Endothelial cell of umbilical vein (primary cell): ENCODE measurements at regions not wholly inside any gene's neighbourhood (a gene's known extent, or its start where the extent isn't known, plus 50 kb on each side); places are given as distances from the start of the nearest gene placed in this dataset.

Experiments used
- BruUV-seq: library from RNA; stranded (reverse); fragments of 400-500 nt; replicated peaks from 2 replicates; lab custom pipeline; 2021; lab: Mats Ljungman, UMichigan
- CTCF ChIA-PET: fragments of 300-600, 350-600 bp; sonication (Branson Sonifier 250); formaldehyde crosslinking; loops from one replicate; lab custom pipeline; 2021; ENCODE audit warnings: antibody characterized with exemption, inconsistent platforms; lab: Charles Lee
- POLR2A ChIA-PET: fragments of 300-600, 350-600 bp; sonication (Branson Sonifier 250); formaldehyde crosslinking; loops from one replicate; lab custom pipeline; 2021; ENCODE audit warnings: antibody characterized with exemption, inconsistent platforms; lab: Charles Lee
- DNase-seq: peaks from one replicate; pipeline ENCODE4 v3.0.0-alpha.2; 2011; ENCODE audit warnings: low read depth, low spot score
- FAIRE-seq: peaks from 2 replicates; lab custom pipeline; 2011; peaks lifted over from hg19 to GRCh38; lab: Jason Lieb, UNC
- H2AFZ ChIP-seq: 2 replicates; pipeline ENCODE4 v1.6.0; 2012; ENCODE audit warnings: low read depth, low read length, control low read depth, inconsistent platforms
- H3K27ac ChIP-seq: 2 replicates; pipeline ENCODE4 v1.5.1; 2011; ENCODE audit warnings: low read depth, mild to moderate bottlenecking, control low read depth, low read length, moderate library complexity; ENCODE audit not compliant: insufficient read depth
- H3K27me3 ChIP-seq, 2 experiments: 2 replicates each; pipeline versions ENCODE4 v1.6.0 to v1.6.1; 2011; ENCODE audit warnings: low read length in 2 of 2, mixed read lengths in 1 of 2; ENCODE audit not compliant: control insufficient read depth in 2 of 2, insufficient read depth in 2 of 2
- H3K36me3 ChIP-seq, 2 experiments: 2 replicates in 1 of 2; 3 replicates in 1 of 2; pipeline ENCODE4 v1.5.1; 2011; ENCODE audit warnings: low read length in 2 of 2, mild to moderate bottlenecking in 1 of 2, moderate library complexity in 1 of 2; ENCODE audit not compliant: control insufficient read depth in 2 of 2, insufficient read depth in 2 of 2; ENCODE audit errors: extremely low read depth in 1 of 2
- H3K4me1 ChIP-seq: 3 replicates; pipeline ENCODE4 v1.5.1; 2011; ENCODE audit warnings: mild to moderate bottlenecking, low read length; ENCODE audit not compliant: control insufficient read depth, insufficient read depth; ENCODE audit errors: extremely low read depth
- H3K4me2 ChIP-seq: 2 replicates; pipeline ENCODE4 v1.6.1; 2011; ENCODE audit warnings: low read length, control low read depth, mixed read lengths; ENCODE audit not compliant: insufficient read depth
- H3K4me3 ChIP-seq, 3 experiments: fragments of 200-600 bp in 1 of 3; sonication (generic), shearing (Covaris generic) in 1 of 3; replicated peaks in 1 of 3; 2 replicates each; pipeline ENCODE4 v1.5.1; 2011 to 2016; ENCODE audit warnings: control low read depth in 3 of 3, low read length in 3 of 3, mild to moderate bottlenecking in 2 of 3, inconsistent platforms in 1 of 3, low read depth in 1 of 3, moderate library complexity in 1 of 3; ENCODE audit not compliant: insufficient read depth in 1 of 3
- H3K79me2 ChIP-seq: 2 replicates; pipeline ENCODE4 v1.6.0; 2012; ENCODE audit warnings: low read length, inconsistent platforms; ENCODE audit not compliant: control insufficient read depth, insufficient read depth
- H3K9ac ChIP-seq: replicated peaks from 2 replicates; pipeline ENCODE3; 2011; ENCODE audit warnings: low read length, control low read depth; ENCODE audit not compliant: insufficient read depth; ENCODE audit errors: extremely low read depth
- H3K9me1 ChIP-seq: replicated peaks from 3 replicates; pipeline ENCODE4 v1.6.0; 2011; ENCODE audit warnings: mild to moderate bottlenecking, low read length; ENCODE audit not compliant: control insufficient read depth, insufficient read depth; ENCODE audit errors: extremely low read depth
- H3K9me3 ChIP-seq: replicated peaks from 2 replicates; pipeline ENCODE4 v1.5.1; 2012; ENCODE audit warnings: low read length, inconsistent platforms; ENCODE audit not compliant: control insufficient read depth, insufficient read depth
- H4K20me1 ChIP-seq: replicated peaks from 2 replicates; pipeline ENCODE3; 2011; ENCODE audit warnings: mild to moderate bottlenecking, low read length; ENCODE audit not compliant: control insufficient read depth, insufficient read depth; ENCODE audit errors: extremely low read depth
- CTCF ChIP-seq, 2 donors: IDR thresholded peaks; 1 replicate in 1 of 2; 2 replicates in 1 of 2; pipeline ENCODE4 v1.5.1; 2011; ENCODE audit warnings: low read length in 2 of 2, mild to moderate bottlenecking in 2 of 2, moderate library complexity in 2 of 2, control low read depth in 1 of 2, inconsistent platforms in 1 of 2, low read depth in 1 of 2; ENCODE audit not compliant: insufficient read depth in 1 of 2; ENCODE audit errors: extremely low read depth in 1 of 2
- EZH2 ChIP-seq: IDR thresholded peaks from 2 replicates; pipeline ENCODE4 v1.6.1; 2012; ENCODE audit warnings: borderline replicate concordance, low read depth, mild to moderate bottlenecking, moderate library complexity, low read length, inconsistent platforms; ENCODE audit not compliant: severe bottlenecking
- GATA2 ChIP-seq: IDR thresholded peaks from 2 replicates; pipeline ENCODE4 v1.7.0; 2011; ENCODE audit warnings: low read depth, mild to moderate bottlenecking, moderate library complexity, mixed read lengths, low read length; ENCODE audit not compliant: insufficient read length, insufficient read depth
- JUN ChIP-seq: IDR thresholded peaks from 2 replicates; pipeline ENCODE4 v1.6.1; 2011; ENCODE audit warnings: borderline replicate concordance, low read depth; ENCODE audit not compliant: insufficient read length, insufficient read depth
- MYC ChIP-seq: IDR thresholded peaks from one replicate; pipeline ENCODE4 v1.6.1; 2011; ENCODE audit warnings: mild to moderate bottlenecking, low read depth, low read length
- POLR2AphosphoS5 ChIP-seq: IDR thresholded peaks from 2 replicates; pipeline ENCODE4 v1.6.1; 2012; ENCODE audit warnings: low read depth, mild to moderate bottlenecking, control low read depth, low read length, moderate library complexity; ENCODE audit not compliant: insufficient read depth
- dilution Hi-C: fragments of 300-500 bp; cut with MboI; formaldehyde crosslinking; loops from one replicate; pipeline ENCODE4 v1.15.0; 2019; ENCODE audit warnings: low sequenced_read_pairs; ENCODE audit not compliant: extremely low pct_ligation_motif_present
- intact Hi-C: fragments of 100-400 bp; cut with micrococcal nuclease; formaldehyde crosslinking; loops from one replicate; pipeline ENCODE4 v1.10.0; 2022

GRCh38 chr5:52041842-52042241 is 658.6 kb downstream of the ISL1 start:
- CTCF ChIA-PET, result no interaction called here
- Histone ChIP-seq H3K9ac (no peak overlapping the region), H3K27ac (no peak overlapping the region), H2AFZ (no peak overlapping the region), H3K9me1 (no peaks in the 10 kb centered on the region), H3K36me3 (no peaks in the 10 kb centered on the region), H3K4me1 (no peaks in the 10 kb centered on the region), H3K4me3 (no peak overlapping the region), H3K27me3 (no peaks in the 10 kb centered on the region), H3K79me2 (no peaks in the 10 kb centered on the region), H3K9me3 (no peaks in the 10 kb centered on the region), H3K4me2 (no peak overlapping the region), H4K20me1 (no peaks in the 10 kb centered on the region)
- DNase-seq, result no peak
- intact Hi-C loops, result no loop called here
- POLR2A ChIA-PET, result no interaction called here
- FAIRE-seq, result no peak
- TF ChIP-seq EZH2 (no peak), JUN (no peak), CTCF (IDR thresholded peaks at IDR 0.05; ENCODE audit: extremely low read depth in 1 of 2, insufficient read depth in 1 of 2, low read depth in 1 of 2, low read length in 2 of 2) (no peak), POLR2AphosphoS5 (no peak), MYC (no peak), GATA2 (no peak)
- dilution Hi-C loops, result no loop called here
- no TSS peak for BruUV-seq

- dilution Hi-C loops (no loop called here), intact Hi-C loops (no loop called here)
- FAIRE-seq, result no peak
- Histone ChIP-seq H3K9me1 (no peaks in the 10 kb centered on the region), H3K4me2 (no peak overlapping the region), H3K79me2 (no peaks in the 10 kb centered on the region), H4K20me1 (no peaks in the 10 kb centered on the region), H3K27me3 (no peaks in the 10 kb centered on the region), H2AFZ (no peak overlapping the region), H3K4me3 (no peak overlapping the region), H3K36me3 (no peaks in the 10 kb centered on the region), H3K9me3 (no peaks in the 10 kb centered on the region), H3K27ac (no peak overlapping the region), H3K4me1 (no peaks in the 10 kb centered on the region), H3K9ac (no peak overlapping the region)
- BruUV-seq, result no TSS peak
- TF ChIP-seq POLR2AphosphoS5, result no peak
- CTCF ChIA-PET, result no interaction called here
- no peak for DNase-seq
- POLR2A ChIA-PET, result no interaction called here
Measured at GRCh38 chr5:52043137-52043536, 659.9 kb downstream of the ISL1 start.
